ENCODE measurements at regions not wholly inside any gene's neighbourhood (a gene's known extent, or its start where the extent isn't known, plus 50 kb on each side); places are given as distances from the start of the nearest gene placed in this dataset.

DNA sequence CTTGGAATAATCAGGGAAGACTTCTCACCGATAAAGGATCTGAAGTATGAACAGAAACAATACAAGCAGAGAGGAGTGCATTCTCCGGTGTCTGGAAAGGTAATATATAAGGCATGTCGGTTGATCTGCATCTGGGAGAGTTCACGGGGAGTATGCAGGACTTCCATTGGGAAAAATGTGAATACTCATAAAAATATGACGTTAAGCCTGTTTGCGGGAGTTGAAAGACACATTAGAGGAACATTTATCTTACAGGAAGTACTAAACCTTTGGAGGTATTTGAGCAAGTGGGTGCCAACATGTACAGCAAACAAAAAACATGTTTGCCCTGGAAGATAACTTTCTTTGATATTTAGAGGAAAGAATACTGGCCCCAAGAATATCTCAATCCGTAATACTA is 286.8 kb downstream of the SLITRK6 start:
- H3K36me3 ChIP-seq (ENCODE audit: control insufficient read depth, insufficient read depth, low read length), result no peaks in the 10 kb centered on the region
- H3K4me3 ChIP-seq (ENCODE audit: insufficient read depth, low read depth, low read length, poor library complexity, severe bottlenecking), result no peak overlapping the region
- no peaks in the 10 kb centered on the region for H3K9me3 ChIP-seq (ENCODE audit: control insufficient read depth, low read length)
- DNase-seq, result no peak
- no peaks in the 10 kb centered on the region for H3K27me3 ChIP-seq (replicated peaks; ENCODE audit: control insufficient read depth, insufficient read depth, low read length, poor library complexity, severe bottlenecking)
- H3K27ac ChIP-seq (ENCODE audit: insufficient read depth, low read length, poor library complexity, severe bottlenecking), result no peak overlapping the region
- no peaks in the 10 kb centered on the region for H3K4me1 ChIP-seq (ENCODE audit: control insufficient read depth, insufficient read depth, low read length, poor library complexity, severe bottlenecking)

- Histone ChIP-seq H3K27me3 (replicated peaks; ENCODE audit: control insufficient read depth, insufficient read depth, low read length, poor library complexity, severe bottlenecking) (no peaks in the 10 kb centered on the region), H3K4me3 (ENCODE audit: insufficient read depth, low read depth, low read length, poor library complexity, severe bottlenecking) (no peak overlapping the region), H3K9me3 (ENCODE audit: control insufficient read depth, low read length) (no peaks in the 10 kb centered on the region), H3K4me1 (ENCODE audit: control insufficient read depth, insufficient read depth, low read length, poor library complexity, severe bottlenecking) (no peaks in the 10 kb centered on the region), H3K36me3 (ENCODE audit: control insufficient read depth, insufficient read depth, low read length) (no peaks in the 10 kb centered on the region), H3K27ac (ENCODE audit: insufficient read depth, low read length, poor library complexity, severe bottlenecking) (no peak overlapping the region)
- no peak for DNase-seq
Measured at GRCh38 chr13:85509512-85509911, 289.7 kb downstream of the SLITRK6 start.

DNA sequence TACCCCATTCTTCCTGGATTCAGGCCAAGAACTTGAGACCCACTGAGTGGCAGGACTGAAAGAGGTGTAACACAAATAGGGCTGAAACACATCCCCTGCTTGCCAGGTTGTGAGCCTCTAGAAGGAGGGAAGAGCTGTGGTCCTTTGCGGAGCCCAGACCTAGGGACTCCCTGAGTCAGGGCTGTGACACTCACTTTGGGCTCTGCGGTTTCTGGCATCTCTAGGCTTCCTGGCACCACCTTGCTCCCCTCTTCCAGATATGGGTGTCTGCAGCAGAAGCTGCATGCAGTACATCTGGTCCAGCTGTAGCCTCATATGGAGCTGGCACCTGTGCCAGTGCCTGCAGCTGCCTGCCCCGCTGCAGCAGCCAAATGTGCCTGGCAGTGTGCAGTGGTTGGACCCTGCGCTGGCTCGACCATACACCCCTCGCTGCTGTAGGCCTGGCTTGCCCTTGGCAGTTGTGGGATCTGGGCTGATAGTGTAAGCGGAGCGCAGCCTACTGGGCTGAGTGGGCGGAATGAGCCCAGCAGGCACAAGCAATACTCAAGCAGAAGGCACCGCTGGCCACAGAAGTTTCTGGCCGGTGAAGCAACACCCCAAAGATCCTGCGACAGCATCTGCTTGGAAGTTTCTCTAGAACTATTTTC is 290.4 kb downstream of the SLITRK6 start:
- Histone ChIP-seq H3K27me3 (replicated peaks; ENCODE audit: control insufficient read depth, insufficient read depth, low read length, poor library complexity, severe bottlenecking) (no peaks in the 10 kb centered on the region), H3K36me3 (ENCODE audit: control insufficient read depth, insufficient read depth, low read length) (no peaks in the 10 kb centered on the region), H3K4me1 (ENCODE audit: control insufficient read depth, insufficient read depth, low read length, poor library complexity, severe bottlenecking) (no peaks in the 10 kb centered on the region), H3K9me3 (ENCODE audit: control insufficient read depth, low read length) (no peaks in the 10 kb centered on the region), H3K4me3 (ENCODE audit: insufficient read depth, low read depth, low read length, poor library complexity, severe bottlenecking) (no peak overlapping the region), H3K27ac (ENCODE audit: insufficient read depth, low read length, poor library complexity, severe bottlenecking) (no peak overlapping the region)
- DNase-seq, result no peak

- Histone ChIP-seq H3K4me3 (ENCODE audit: insufficient read depth, low read depth, low read length, poor library complexity, severe bottlenecking) (no peak overlapping the region), H3K9me3 (ENCODE audit: control insufficient read depth, low read length) (no peaks in the 10 kb centered on the region), H3K27me3 (replicated peaks; ENCODE audit: control insufficient read depth, insufficient read depth, low read length, poor library complexity, severe bottlenecking) (no peaks in the 10 kb centered on the region), H3K4me1 (ENCODE audit: control insufficient read depth, insufficient read depth, low read length, poor library complexity, severe bottlenecking) (no peaks in the 10 kb centered on the region), H3K27ac (ENCODE audit: insufficient read depth, low read length, poor library complexity, severe bottlenecking) (no peak overlapping the region), H3K36me3 (ENCODE audit: control insufficient read depth, insufficient read depth, low read length) (no peaks in the 10 kb centered on the region)
- no peak for DNase-seq
Measured at GRCh38 chr13:85503797-85504196, 295.4 kb downstream of the SLITRK6 start.

GRCh38 chr13:85501616-85502015 is 297.6 kb downstream of the SLITRK6 start:
- no peaks in the 10 kb centered on the region for H3K27me3 ChIP-seq (replicated peaks; ENCODE audit: control insufficient read depth, insufficient read depth, low read length, poor library complexity, severe bottlenecking)
- no peaks in the 10 kb centered on the region for H3K4me1 ChIP-seq (ENCODE audit: control insufficient read depth, insufficient read depth, low read length, poor library complexity, severe bottlenecking)
- no peak for DNase-seq
- no peak overlapping the region for H3K4me3 ChIP-seq (ENCODE audit: insufficient read depth, low read depth, low read length, poor library complexity, severe bottlenecking)
- H3K36me3 ChIP-seq (ENCODE audit: control insufficient read depth, insufficient read depth, low read length), result no peaks in the 10 kb centered on the region
- H3K27ac ChIP-seq (ENCODE audit: insufficient read depth, low read length, poor library complexity, severe bottlenecking), result no peak overlapping the region
- no peaks in the 10 kb centered on the region for H3K9me3 ChIP-seq (ENCODE audit: control insufficient read depth, low read length)

DNA sequence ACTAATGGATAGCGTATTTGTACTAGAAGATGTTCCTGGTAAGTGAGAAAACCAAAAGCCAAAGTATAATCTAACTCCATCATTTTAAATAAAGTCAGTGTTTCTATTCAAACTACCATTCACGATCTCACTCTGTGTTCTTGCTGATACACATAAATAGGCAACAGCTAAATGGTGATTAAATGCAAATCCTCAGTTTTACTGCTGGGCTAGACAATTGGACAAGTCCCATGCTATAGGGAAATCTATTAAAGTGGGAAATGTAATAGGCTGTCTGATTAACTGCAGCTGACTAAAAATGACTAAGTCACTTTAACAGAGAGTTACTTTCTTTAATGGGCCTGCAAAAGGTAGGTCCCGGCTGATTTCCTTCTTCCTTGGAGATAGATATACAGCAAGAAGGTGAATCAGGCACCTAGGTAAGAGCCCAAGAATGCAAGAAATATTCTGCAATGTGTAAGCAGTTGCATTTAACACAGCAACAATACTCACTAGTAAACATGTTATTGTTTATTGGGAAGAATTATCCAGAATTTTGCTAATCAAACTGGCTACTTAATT is 298.4 kb downstream of the SLITRK6 start:
- Histone ChIP-seq H3K27ac (ENCODE audit: insufficient read depth, low read length, poor library complexity, severe bottlenecking) (no peak overlapping the region), H3K4me3 (ENCODE audit: insufficient read depth, low read depth, low read length, poor library complexity, severe bottlenecking) (no peak overlapping the region), H3K9me3 (ENCODE audit: control insufficient read depth, low read length) (no peaks in the 10 kb centered on the region), H3K27me3 (replicated peaks; ENCODE audit: control insufficient read depth, insufficient read depth, low read length, poor library complexity, severe bottlenecking) (no peaks in the 10 kb centered on the region), H3K4me1 (ENCODE audit: control insufficient read depth, insufficient read depth, low read length, poor library complexity, severe bottlenecking) (no peaks in the 10 kb centered on the region), H3K36me3 (ENCODE audit: control insufficient read depth, insufficient read depth, low read length) (no peaks in the 10 kb centered on the region)
- DNase-seq, result no peak

DNA sequence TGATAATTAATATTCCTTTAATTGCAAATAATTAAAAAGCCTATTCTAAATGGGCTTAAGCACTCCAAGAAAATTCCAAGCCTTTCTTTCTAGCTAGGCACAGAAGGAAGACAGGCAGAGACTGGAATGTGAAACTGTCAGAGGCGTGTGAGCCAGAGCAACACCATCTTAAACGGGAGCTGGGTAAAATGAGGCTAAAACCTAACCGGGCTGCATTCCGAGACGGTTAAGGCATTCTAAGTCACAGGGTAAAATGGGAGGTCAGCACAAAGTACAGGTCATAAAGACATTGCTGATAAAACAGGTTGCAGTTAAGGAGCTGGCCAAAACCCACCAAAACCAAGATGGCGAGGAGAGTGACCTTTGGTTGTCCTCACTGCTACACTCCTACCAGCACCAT is 300.4 kb downstream of the SLITRK6 start:
- Histone ChIP-seq H3K27ac (ENCODE audit: insufficient read depth, low read length, poor library complexity, severe bottlenecking) (no peak overlapping the region), H3K4me3 (ENCODE audit: insufficient read depth, low read depth, low read length, poor library complexity, severe bottlenecking) (no peak overlapping the region)

DNA sequence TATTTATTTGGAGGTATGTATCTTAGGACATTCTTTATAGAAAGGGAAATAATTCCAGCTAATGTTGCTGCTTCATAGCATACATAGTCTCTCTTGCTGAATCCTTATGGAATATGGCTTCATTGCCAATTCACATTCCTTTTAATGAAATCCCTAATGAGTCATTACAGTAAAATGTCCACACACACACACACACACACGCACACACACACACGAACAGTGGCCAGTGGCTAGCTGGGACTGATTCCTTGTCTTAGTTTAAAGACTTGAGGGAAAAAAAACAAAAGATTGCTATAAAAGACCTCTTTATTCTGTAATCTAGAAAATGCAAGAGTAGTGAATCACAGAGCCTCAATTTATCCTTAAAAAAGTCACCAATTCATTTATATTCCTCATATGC is 301.6 kb downstream of the SLITRK6 start:
- Histone ChIP-seq H3K27ac (ENCODE audit: insufficient read depth, low read length, poor library complexity, severe bottlenecking) (no peak overlapping the region), H3K27me3 (replicated peaks; ENCODE audit: control insufficient read depth, insufficient read depth, low read length, poor library complexity, severe bottlenecking) (no peaks in the 10 kb centered on the region), H3K4me1 (ENCODE audit: control insufficient read depth, insufficient read depth, low read length, poor library complexity, severe bottlenecking) (no peaks in the 10 kb centered on the region), H3K4me3 (ENCODE audit: insufficient read depth, low read depth, low read length, poor library complexity, severe bottlenecking) (no peak overlapping the region), H3K36me3 (ENCODE audit: control insufficient read depth, insufficient read depth, low read length) (no peaks in the 10 kb centered on the region), H3K9me3 (ENCODE audit: control insufficient read depth, low read length) (no peaks in the 10 kb centered on the region)
- no peak for DNase-seq

More for the DNA sequence above, 300.4 kb downstream of the SLITRK6 start:
- H3K9me3 ChIP-seq (ENCODE audit: control insufficient read depth, low read length), result no peaks in the 10 kb centered on the region
- H3K36me3 ChIP-seq (ENCODE audit: control insufficient read depth, insufficient read depth, low read length), result no peaks in the 10 kb centered on the region
- no peaks in the 10 kb centered on the region for H3K4me1 ChIP-seq (ENCODE audit: control insufficient read depth, insufficient read depth, low read length, poor library complexity, severe bottlenecking)
- DNase-seq, result no peak
- no peaks in the 10 kb centered on the region for H3K27me3 ChIP-seq (replicated peaks; ENCODE audit: control insufficient read depth, insufficient read depth, low read length, poor library complexity, severe bottlenecking)

- Histone ChIP-seq H3K27me3 (replicated peaks; ENCODE audit: control insufficient read depth, insufficient read depth, low read length, poor library complexity, severe bottlenecking) (no peaks in the 10 kb centered on the region), H3K4me1 (ENCODE audit: control insufficient read depth, insufficient read depth, low read length, poor library complexity, severe bottlenecking) (no peaks in the 10 kb centered on the region), H3K36me3 (ENCODE audit: control insufficient read depth, insufficient read depth, low read length) (no peaks in the 10 kb centered on the region), H3K4me3 (ENCODE audit: insufficient read depth, low read depth, low read length, poor library complexity, severe bottlenecking) (no peak overlapping the region), H3K9me3 (ENCODE audit: control insufficient read depth, low read length) (no peaks in the 10 kb centered on the region), H3K27ac (ENCODE audit: insufficient read depth, low read length, poor library complexity, severe bottlenecking) (no peak overlapping the region)
- no peak for DNase-seq
Measured at GRCh38 chr13:85492283-85492682, 306.9 kb downstream of the SLITRK6 start.

GRCh38 chr13:85486663-85487062 is 312.6 kb downstream of the SLITRK6 start:
- no peaks in the 10 kb centered on the region for H3K27me3 ChIP-seq (replicated peaks; ENCODE audit: control insufficient read depth, insufficient read depth, low read length, poor library complexity, severe bottlenecking)
- DNase-seq, result no peak
- no peaks in the 10 kb centered on the region for H3K36me3 ChIP-seq (ENCODE audit: control insufficient read depth, insufficient read depth, low read length)
- no peaks in the 10 kb centered on the region for H3K4me1 ChIP-seq (ENCODE audit: control insufficient read depth, insufficient read depth, low read length, poor library complexity, severe bottlenecking)
- H3K9me3 ChIP-seq (ENCODE audit: control insufficient read depth, low read length), result no peaks in the 10 kb centered on the region
- no peak overlapping the region for H3K27ac ChIP-seq (ENCODE audit: insufficient read depth, low read length, poor library complexity, severe bottlenecking)
- H3K4me3 ChIP-seq (ENCODE audit: insufficient read depth, low read depth, low read length, poor library complexity, severe bottlenecking), result no peak overlapping the region
